ENCODE measurements at regions not wholly inside any gene's neighbourhood (a gene's known extent, or its start where the extent isn't known, plus 50 kb on each side); places are given as distances from the start of the nearest gene placed in this dataset.

DNA sequence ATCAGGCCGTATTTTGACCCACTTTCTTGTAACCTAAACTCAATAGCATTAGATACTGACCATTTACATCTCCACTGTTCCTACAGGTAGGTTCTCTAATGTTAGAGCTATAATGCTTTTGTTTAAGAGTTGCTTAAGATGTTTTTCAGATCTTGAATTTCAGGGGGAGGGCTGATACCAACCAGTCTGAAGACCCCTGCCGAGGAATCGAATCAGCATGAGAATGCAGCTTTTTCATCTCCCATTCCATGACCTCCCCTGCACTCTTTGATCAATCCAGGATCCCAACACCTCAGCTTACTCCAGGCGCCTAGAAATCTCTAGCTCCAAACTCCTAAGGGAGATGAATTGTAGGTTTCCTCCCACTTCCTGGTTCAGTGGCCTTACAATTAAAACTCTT, 120.5 kb upstream of the MC4R start:
- Histone ChIP-seq H3K27ac (no peak overlapping the region), H3K27me3 (no peaks in the 10 kb centered on the region), H3K4me1 (no peaks in the 10 kb centered on the region), H3K36me3 (no peaks in the 10 kb centered on the region), H3K9me3 (no peaks in the 10 kb centered on the region), H3K4me3 (no peak overlapping the region)
- no peak for ATAC-seq
- DNase-seq: no peak
- intact Hi-C loops (cut with DNase I): no loop called here
- WGBS (ENCODE audit: insufficient coverage, low coverage, low lambda C conversion rate, missing lambda C conversion rate): 29% methylated on average over 4 of the region's 4 CpGs
- TF ChIP-seq POLR2A (IDR thresholded peaks at IDR 0.05): no peak
- TF ChIP-seq, protein P1, sequence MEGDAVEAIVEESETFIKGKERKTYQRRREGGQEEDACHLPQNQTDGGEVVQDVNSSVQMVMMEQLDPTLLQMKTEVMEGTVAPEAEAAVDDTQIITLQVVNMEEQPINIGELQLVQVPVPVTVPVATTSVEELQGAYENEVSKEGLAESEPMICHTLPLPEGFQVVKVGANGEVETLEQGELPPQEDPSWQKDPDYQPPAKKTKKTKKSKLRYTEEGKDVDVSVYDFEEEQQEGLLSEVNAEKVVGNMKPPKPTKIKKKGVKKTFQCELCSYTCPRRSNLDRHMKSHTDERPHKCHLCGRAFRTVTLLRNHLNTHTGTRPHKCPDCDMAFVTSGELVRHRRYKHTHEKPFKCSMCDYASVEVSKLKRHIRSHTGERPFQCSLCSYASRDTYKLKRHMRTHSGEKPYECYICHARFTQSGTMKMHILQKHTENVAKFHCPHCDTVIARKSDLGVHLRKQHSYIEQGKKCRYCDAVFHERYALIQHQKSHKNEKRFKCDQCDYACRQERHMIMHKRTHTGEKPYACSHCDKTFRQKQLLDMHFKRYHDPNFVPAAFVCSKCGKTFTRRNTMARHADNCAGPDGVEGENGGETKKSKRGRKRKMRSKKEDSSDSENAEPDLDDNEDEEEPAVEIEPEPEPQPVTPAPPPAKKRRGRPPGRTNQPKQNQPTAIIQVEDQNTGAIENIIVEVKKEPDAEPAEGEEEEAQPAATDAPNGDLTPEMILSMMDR (IDR thresholded peaks at IDR 0.05): no peak

DNA sequence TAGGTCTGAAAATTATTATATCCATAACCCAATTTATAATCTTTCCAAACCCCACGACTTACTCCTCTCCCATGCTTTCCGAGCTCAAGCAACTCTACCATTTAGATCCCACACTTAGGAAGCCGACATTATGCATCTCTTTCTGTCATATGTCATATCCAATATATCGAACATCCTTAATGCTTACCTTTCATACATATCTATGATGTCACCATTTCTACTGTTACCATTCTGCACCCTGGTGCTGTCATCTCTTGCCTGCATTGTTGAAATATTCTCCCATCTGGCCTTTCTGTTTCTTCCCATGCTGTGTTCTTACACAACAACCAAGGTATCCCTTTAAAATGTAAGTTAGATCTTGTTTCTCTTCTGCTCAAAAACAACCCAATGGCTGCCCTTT, 127.1 kb upstream of the MC4R start:
- WGBS (ENCODE audit: insufficient coverage, low coverage, low lambda C conversion rate, missing lambda C conversion rate): 53% methylated on average over 4 of the region's 4 CpGs
- H3K27ac ChIP-seq: no peak overlapping the region
- H3K36me3 ChIP-seq: no peaks in the 10 kb centered on the region
- intact Hi-C loops (cut with DNase I): no loop called here
- H3K4me3 ChIP-seq: no peak overlapping the region
- DNase-seq (no peak), ATAC-seq (no peak)
- H3K4me1 ChIP-seq: no peaks in the 10 kb centered on the region
- H3K27me3 ChIP-seq: no peaks in the 10 kb centered on the region
- no peak for TF ChIP-seq POLR2A (IDR thresholded peaks at IDR 0.05)
- TF ChIP-seq, protein P1 (IDR thresholded peaks at IDR 0.05): no peak
- no peaks in the 10 kb centered on the region for H3K9me3 ChIP-seq

DNA sequence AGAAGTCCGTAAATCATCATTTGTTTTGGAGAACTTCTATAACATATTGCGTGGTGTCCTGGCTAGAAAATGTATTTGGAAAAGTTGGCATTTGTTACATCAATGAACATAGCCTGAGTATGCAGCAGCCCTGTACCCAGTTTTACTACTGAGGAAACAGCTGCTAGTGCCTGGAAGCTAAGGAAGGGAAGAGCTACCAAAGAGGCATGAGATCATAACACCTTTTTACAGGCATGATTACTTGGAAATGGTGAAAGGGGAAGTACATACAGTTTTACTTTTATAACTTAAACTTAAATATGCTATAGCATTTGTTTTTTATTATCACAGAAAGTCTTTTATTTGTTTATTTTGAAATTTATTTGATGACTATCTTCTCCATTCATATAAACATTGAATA, 128.4 kb upstream of the MC4R start:
- TF ChIP-seq, protein P1 (IDR thresholded peaks at IDR 0.05): no peak
- no peak for TF ChIP-seq POLR2A (IDR thresholded peaks at IDR 0.05)
- H3K9me3 ChIP-seq: no peaks in the 10 kb centered on the region
- no peak overlapping the region for H3K27ac ChIP-seq
- ATAC-seq (no peak), DNase-seq (no peak)
- 60% methylated on average over 2 of the region's 2 CpGs for WGBS (ENCODE audit: insufficient coverage, low coverage, low lambda C conversion rate, missing lambda C conversion rate)
- no peaks in the 10 kb centered on the region for H3K27me3 ChIP-seq
- no peaks in the 10 kb centered on the region for H3K36me3 ChIP-seq
- no peaks in the 10 kb centered on the region for H3K4me1 ChIP-seq
- no peak overlapping the region for H3K4me3 ChIP-seq
- intact Hi-C loops (cut with DNase I): no loop called here

DNA sequence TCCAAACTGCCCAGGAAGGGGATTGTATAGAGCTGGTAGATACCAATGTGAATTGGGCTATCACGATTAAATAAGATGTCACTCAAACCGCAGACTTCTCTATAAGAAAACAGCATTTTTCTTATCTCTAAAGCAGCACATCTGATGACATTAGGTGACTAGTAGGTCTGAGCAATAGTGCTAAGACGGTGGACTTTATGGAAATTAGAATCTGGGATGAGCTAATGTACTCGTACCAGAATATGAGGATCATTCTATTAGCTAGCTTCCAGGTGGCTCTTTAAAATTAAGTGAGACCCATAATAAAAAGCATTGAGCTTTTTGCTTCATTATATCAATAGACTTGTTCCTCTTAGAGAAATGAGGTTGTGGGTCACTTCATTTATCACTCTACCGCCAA, 130.0 kb upstream of the MC4R start:
- no peak overlapping the region for H3K27ac ChIP-seq
- H3K4me1 ChIP-seq: no peaks in the 10 kb centered on the region
- H3K4me3 ChIP-seq: no peak overlapping the region
- WGBS (ENCODE audit: insufficient coverage, low coverage, low lambda C conversion rate, missing lambda C conversion rate): 33% methylated on average over 5 of the region's 5 CpGs
- no peaks in the 10 kb centered on the region for H3K9me3 ChIP-seq
- no peak for ATAC-seq
- H3K27me3 ChIP-seq: no peaks in the 10 kb centered on the region
- no peak for DNase-seq
- no peak for TF ChIP-seq POLR2A (IDR thresholded peaks at IDR 0.05)
- TF ChIP-seq, protein P1 (IDR thresholded peaks at IDR 0.05): no peak
- H3K36me3 ChIP-seq: no peaks in the 10 kb centered on the region
- intact Hi-C loops (cut with DNase I): no loop called here

DNA sequence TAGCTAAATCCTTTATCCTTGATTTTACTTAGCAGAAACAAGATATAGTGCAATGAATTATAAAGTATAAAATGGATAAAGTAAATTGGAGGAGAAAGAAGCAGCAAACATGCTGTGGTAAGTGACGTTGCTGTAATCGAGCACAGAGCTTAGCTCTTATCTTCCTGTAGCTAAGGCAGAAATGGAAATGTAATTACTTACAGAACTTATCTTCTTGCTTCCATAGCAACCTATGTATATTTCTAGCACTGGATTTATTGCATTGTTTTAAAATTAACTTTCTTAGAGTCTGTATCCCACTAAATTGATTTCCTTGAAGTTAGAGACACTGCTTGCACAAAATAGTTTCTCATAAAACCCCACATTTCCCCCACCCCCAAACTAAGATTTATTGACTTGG, 130.6 kb upstream of the MC4R start:
- no peak for DNase-seq
- 33% methylated on average over 2 of the region's 2 CpGs for WGBS (ENCODE audit: insufficient coverage, low coverage, low lambda C conversion rate, missing lambda C conversion rate)
- no peaks in the 10 kb centered on the region for H3K4me1 ChIP-seq
- ATAC-seq: no peak
- no peaks in the 10 kb centered on the region for H3K27me3 ChIP-seq
- no peak for TF ChIP-seq POLR2A (IDR thresholded peaks at IDR 0.05)
- TF ChIP-seq, protein P1 (IDR thresholded peaks at IDR 0.05): no peak
- no peaks in the 10 kb centered on the region for H3K9me3 ChIP-seq
- no peaks in the 10 kb centered on the region for H3K36me3 ChIP-seq
- intact Hi-C loops (cut with DNase I): no loop called here
- no peak overlapping the region for H3K4me3 ChIP-seq
- H3K27ac ChIP-seq: no peak overlapping the region
